Limb (tissue), 2 donors: ENCODE measurements at regions not wholly inside any gene's neighbourhood (a gene's known extent, or its start where the extent isn't known, plus 50 kb on each side); places are given as distances from the start of the nearest gene placed in this dataset.
A peak's percentile ranks its signal among the peaks of the same experiment; 100 is the strongest.

Experiments
- DNase-seq, 2 donors: peaks; one replicate each; pipeline ENCODE4 v3.0.0-alpha.2; 2016; ENCODE audit errors: extremely low spot score in 2 of 2

- no peak for DNase-seq
Observed at GRCh38 chr2:153196378-153197058, 282.0 kb downstream of the RPRM start.

- DNase-seq: no peak
Observed at GRCh38 chr2:153195342-153195741, 283.2 kb downstream of the RPRM start.

GRCh38 chr2:153189091-153189888, 289.3 kb downstream of the RPRM start:
- no peak for DNase-seq

DNA sequence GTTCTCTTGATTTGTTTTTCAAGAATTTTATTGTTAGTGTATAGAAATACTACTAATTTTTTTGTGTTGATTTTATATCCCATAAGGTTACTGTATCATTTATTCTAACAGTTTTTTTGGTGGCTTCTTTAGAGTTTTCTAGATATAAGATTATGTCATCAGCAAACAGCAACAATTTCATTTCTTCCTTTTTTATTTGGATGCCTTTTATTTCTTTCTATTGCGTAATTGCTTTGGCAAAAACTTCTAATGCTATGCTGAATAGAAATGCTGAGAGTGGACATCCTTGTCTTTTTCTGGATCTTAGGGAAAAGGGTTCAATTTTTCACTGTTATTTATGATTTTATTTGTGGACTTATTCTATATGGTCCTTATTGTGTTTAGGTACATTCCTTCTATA, 298.8 kb downstream of the RPRM start:
- DNase-seq: no peak

DNA sequence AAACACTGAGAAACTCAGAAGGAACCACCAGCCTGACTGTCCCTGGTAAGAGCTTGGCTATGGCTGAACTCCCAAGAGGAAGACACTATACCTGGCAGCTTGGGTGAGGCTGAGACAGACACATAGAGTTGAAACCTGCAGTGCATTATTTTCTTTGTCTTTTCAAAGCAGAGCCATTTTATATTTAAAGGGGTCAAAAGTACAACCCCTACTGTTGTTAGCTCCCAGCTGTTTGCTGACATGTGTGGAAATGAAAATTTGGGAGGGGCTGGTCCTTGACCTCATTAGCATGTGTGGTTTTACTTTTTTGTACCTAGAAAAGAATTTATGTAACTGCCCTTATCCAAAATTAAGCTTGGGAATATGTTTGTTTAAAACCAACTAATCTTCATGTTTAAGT, 309.0 kb downstream of the RPRM start:
- DNase-seq: no peak

GRCh38 chr2:153165021-153165420, 313.5 kb downstream of the RPRM start:
- no peak for DNase-seq

GRCh38 chr2:153163055-153163454, 315.5 kb downstream of the RPRM start:
- DNase-seq: peak in 1 of 2 donors; percentile 40

- DNase-seq: no peak
Observed at GRCh38 chr2:153156743-153157142, 321.8 kb downstream of the RPRM start.

- DNase-seq: no peak
Observed at GRCh38 chr2:153152036-153152435, 326.5 kb downstream of the RPRM start.

DNA sequence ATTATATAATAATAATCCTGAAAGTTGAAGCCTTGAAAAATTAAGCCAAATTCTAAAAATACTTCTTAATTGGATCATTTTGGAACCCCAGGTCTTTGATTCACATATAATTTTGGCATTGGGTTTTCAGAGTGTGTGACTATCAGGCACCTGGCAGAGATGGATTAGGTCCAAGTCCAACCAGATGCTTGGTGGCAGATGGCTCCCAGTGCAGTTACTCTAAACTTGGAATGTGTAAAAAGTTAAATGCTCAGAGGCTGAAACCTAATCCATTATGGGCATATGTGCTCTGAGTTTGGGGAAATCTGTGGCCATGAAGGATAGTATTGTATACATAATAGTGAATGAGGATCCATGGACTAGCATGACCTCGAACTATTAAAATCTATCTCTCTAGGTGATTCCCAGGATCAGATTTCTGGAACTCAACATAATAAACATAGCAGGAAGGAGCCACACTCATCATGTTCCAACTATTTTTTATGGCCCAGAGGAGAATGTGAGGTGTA, 333.0 kb downstream of the RPRM start:
- DNase-seq: peak in 1 of 2 donors; percentile 24

DNA sequence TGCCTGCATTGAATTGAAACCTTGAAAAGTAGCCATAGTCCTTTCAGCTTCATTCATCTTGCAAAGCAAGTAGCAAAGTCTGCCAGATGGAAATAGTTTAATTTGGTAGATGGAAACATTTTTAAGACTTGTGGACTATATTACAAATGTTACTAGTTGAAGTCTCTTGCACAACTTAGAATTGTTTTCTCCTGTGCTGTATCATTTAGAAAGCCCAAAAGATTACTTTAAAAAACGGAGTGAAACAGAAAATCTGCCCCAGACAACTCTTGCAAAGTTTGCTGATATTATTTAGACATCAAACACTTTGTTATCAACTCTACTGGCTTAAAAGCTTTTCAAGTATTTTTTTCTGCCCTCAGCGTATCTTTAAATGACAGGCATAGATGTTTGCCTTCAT, 335.0 kb downstream of the RPRM start:
- no peak for DNase-seq

DNA sequence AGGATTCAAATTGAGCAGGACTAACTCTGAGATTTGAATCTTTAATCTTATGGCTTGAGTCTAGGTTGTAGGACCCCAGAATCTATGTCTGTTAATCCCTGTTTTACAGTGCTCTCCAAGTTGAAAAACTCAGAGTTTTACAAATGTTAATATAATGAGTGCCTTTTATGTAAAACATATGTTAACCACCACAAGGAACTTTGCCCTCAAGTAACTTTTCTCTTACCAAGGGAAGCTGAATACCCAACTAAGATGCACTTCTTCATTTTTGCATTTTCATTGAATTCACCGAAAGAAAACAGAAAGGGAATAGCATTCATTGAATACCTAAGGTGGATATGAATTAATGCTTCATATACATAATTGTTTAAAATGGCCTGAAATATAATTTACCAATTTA, 338.1 kb downstream of the RPRM start:
- no peak for DNase-seq

GRCh38 chr2:153138651-153139375, 339.7 kb downstream of the RPRM start:
- no peak for DNase-seq

DNA sequence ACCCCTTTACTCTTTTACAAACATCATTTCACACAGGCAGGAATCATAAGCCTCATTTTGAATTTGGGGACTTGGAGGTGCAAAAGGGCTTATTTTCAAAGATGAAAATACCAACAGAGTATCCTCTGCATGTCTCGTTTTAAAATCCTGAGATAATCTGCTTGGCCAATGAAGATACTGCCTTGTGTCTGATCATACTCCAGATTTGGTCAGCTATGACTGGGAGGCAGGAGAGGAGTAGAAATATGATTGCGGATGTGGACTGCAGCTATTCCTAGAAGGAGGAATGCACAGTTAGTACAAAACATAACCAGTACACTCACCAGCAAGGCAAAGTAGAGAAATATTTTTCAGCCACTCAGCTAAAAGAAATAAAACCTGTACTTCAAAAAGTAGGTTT, 342.3 kb downstream of the RPRM start:
- DNase-seq: no peak

DNA sequence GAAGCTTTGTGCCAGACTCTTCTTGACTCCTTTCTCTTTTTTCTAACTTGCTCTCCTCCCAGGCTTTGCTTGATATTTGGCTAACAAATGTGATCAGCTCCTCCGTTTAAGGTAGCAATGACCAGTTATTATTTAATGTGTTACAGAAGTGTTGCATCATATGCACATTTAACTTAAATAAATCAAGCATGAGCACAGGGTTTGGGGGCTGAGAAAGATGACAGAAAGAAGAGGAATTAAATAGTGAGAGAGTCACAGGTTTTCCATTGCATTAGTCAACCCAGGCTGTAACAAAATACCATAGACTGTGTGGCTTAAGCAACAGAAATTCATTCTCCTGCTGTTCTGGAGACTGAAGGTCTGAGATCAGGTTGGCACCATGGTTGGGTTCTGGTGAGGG, 343.8 kb downstream of the RPRM start:
- DNase-seq: no peak

- DNase-seq: no peak
Observed at GRCh38 chr2:153133716-153134115, 344.8 kb downstream of the RPRM start.

DNA sequence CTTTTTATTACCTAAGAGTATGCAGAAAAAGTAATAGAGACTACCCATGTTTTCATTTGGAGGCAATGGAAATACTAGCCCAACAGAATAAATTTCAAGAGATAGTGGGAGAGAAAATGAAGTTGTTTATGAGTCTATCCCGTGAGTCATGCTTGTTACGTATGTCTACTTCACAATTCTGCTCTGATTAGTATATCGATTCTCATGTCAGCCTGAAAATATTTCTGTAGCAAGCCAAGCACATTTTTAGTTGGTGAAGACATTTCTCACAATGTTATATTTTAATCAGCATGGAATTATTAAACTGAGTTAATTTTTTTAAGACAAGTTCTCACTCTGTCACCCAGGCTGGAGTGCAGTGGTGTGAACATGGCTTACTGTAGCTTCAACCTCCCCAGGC, 346.1 kb downstream of the RPRM start:
- no peak for DNase-seq

- DNase-seq: no peak
Observed at GRCh38 chr2:153115141-153115540, 363.4 kb downstream of the RPRM start.

DNA sequence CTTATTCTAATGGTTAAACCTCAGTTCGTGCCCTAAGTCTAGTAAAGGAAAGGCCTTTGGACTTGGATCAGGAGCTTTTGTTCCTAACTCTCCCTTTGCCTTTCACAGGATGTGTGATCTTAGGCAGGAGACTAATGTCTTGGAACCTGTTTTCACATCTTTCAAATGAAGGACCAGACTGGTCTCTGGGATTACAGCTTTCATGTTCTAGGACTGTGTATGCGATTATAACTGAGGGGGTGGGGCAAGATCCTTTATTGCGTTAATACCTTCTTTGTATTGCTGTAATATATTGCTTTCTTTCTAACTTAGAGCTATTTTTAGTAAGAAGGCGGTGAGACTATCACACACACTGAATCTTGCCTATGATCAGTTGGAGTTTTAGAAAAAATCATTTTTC, 368.1 kb downstream of the RPRM start:
- no peak for DNase-seq

- no peak for DNase-seq
Observed at GRCh38 chr2:153109793-153110192, 368.8 kb downstream of the RPRM start.

DNA sequence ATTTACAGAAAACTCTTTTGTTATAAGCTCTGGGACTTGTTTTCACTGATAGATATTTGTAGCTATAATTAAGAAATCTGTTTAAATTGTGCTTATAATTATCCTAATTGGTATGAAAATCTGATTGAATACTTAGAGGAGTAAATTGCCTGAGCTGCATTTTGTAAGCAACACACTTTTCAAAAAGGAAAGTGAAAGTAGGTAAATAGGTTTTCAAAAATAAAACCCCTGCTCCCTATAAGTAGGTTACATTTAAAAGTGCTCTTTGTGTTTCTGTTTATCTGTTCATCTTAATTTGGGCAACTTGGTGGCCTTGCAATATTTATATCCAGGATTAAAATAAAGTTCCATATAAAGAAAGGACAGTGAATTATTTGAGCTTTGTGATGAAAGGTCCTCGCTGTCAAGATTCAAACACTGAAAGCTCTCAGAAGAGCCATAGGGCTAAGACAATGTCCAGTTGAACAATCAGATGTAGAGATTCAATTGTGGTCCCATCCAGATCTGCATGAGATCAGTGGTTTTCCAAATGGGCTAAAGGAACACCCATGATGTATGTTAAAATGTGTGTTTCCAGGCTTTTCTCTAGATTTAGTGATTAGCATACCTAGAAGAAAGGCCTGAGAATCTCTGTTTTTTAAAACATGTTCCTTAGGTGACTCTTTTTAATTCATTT, 371.6 kb downstream of the RPRM start:
- no peak for DNase-seq
